Caki2 (cell line): ENCODE measurements at regions not wholly inside any gene's neighbourhood (a gene's known extent, or its start where the extent isn't known, plus 50 kb on each side); places are given as distances from the start of the nearest gene placed in this dataset.
A peak's percentile ranks its signal among the peaks of the same experiment; 100 is the strongest.

Experiments used
- DNase-seq: peaks from one replicate; pipeline ENCODE4 v3.0.0-alpha.2; 2015; ENCODE audit warnings: low read depth
- in situ Hi-C: cut with HindIII; loops from 2 replicates; pipeline ENCODE4 v1.10.0; 2016; ENCODE audit warnings: low sequenced_read_pairs, low pct_unique_long_range_greater_than_20kb, mixed read lengths

DNA sequence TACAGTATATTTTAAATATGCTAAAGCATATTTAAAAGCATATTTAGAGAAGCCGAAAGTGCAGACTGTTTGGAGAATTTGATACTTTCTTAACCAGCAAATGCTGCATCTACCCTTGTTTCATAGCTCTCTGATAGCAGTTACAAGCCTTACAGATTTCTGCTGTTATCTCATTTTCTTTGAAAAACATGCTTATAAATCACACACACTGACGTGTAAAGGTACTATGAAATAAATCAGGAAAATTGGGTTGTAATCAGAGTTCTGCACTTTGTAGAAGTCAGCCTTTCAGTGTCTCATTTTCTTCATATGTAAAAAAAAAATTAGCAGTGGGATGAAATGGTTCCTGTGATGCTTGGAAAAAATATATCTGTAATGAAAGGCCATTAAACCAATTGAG, 1432.4 kb upstream of the ATXN8OS start:
- DNase-seq = no peak

GRCh38 chr13:68667863-68668262, 1437.7 kb upstream of the PCDH9 start:
- in situ Hi-C loops = no loop called here
- DNase-seq = no peak

More for the DNA sequence above, 1432.4 kb upstream of the ATXN8OS start:
- in situ Hi-C loops = no loop called here

DNA sequence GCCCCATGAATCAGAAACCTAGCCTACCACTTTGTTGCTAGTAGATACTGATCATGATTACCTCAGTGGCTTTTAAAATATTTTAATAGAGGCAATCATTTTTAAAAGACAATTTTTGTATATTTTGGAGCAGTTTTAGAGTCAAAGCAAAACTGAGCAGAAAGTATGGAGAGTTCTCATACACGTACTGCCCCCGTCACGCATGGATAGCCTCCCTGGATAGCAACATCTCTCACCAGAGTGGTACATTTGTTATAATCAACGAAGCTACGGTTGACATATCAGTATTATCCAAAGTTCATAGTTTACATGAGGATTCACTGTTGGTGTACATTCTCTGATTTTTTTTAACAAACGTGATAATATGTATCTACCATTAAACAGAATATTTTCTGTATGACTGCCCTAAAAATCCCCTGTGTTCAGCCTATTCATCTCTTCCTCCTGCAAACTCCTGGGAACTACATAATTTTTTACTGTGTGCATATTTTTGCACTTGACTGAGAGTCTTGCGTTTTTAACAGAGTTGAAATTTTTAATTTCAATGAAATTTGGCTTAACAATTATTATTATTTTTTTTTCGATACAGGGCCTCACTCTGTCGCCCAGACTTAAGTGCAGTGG, 1436.8 kb upstream of the PCDH9 start:
- DNase-seq = no peak
- in situ Hi-C loops = no loop called here

- in situ Hi-C loops = no loop called here
- DNase-seq = no peak
Observed at GRCh38 chr13:68645814-68646213, 1415.7 kb upstream of the PCDH9 start.

GRCh38 chr13:68644611-68645010, 1414.5 kb upstream of the PCDH9 start:
- no peak for DNase-seq
- in situ Hi-C loops = no loop called here

DNA sequence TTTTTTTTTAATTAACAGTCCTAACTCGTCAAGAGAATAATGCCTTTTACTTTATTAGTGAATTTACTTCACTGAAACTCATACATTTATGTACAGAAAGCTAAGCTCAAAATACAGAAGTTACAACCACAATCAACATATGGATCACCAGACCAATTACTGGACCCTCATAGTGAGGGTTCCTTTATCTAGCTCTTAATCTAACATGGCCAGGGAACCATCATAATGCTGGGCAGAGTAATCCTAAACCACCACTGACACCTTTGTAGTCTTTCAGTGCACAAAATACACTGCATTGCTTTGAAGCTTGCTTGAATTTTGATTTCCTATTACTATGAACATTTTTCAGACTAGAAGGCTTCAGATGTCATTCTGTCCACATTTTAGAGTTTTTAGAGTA, 1406.6 kb upstream of the PCDH9 start:
- in situ Hi-C loops = no loop called here
- DNase-seq = no peak

DNA sequence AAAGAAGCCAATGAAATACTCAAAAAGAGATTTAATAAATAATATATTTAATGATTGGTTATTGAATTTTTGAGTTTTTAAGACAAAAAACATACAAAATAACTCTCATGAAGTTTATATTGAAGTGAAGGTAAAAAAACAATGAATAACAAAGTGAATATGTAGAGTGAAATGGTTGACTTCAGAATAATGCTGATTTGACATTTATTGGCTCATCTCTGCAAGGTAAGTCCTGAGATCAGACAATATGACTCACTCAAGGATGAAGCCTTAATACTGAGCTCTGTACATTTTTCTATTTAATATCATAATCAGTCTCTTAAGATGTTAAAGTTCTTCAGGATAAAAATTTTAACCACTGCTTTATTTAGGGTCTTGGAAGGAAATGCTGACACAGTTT, 1398.9 kb upstream of the PCDH9 start:
- in situ Hi-C loops = no loop called here
- no peak for DNase-seq

DNA sequence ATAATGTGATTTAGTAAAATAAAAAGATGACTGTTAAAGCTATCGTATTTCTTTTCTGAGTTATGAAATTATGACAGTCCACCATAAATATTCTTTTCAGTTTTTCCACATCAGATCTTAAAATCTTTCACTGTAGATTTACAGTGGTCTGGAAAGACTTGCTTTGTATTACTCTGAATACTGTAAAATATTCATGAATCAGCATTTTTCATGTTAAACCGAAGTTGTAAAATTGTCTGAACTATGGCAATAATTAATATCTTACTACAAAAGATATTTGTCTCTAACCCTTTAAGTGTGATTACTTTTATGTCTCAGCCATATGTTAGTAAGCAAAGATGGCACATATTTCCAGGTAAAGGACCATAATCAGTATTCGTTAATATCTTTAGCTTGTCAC, 1397.2 kb upstream of the PCDH9 start:
- DNase-seq = no peak
- in situ Hi-C loops = no loop called here

- in situ Hi-C loops = no loop called here
- no peak for DNase-seq
Observed at GRCh38 chr13:68616600-68617222, 1386.6 kb upstream of the PCDH9 start.

DNA sequence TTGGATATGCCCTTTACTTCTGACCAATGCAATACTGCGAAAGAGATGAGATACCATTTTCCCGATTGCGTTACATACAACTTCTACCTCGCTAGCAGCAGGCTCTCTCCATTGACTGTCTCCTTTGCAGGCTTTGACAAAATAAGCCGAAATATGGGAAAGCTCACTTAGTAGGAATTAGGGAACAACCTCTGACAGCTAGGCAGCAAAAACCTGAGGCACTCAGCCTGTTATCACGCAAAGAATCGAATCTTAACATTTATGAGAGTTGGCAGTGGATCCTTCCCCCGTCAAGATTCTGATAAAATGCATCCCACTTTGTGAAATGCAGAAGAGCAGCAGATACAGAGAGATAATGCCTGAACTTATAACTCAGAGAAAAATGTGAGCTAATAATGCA, 1379.5 kb upstream of the PCDH9 start:
- in situ Hi-C loops = no loop called here
- DNase-seq = no peak

- in situ Hi-C loops = no loop called here
- DNase-seq = peak; percentile 0
Observed at GRCh38 chr13:68608147-68608546, 1378.0 kb upstream of the PCDH9 start.

- DNase-seq = no peak
- in situ Hi-C loops = no loop called here
Observed at GRCh38 chr13:68597641-68598040, 1367.5 kb upstream of the PCDH9 start.

DNA sequence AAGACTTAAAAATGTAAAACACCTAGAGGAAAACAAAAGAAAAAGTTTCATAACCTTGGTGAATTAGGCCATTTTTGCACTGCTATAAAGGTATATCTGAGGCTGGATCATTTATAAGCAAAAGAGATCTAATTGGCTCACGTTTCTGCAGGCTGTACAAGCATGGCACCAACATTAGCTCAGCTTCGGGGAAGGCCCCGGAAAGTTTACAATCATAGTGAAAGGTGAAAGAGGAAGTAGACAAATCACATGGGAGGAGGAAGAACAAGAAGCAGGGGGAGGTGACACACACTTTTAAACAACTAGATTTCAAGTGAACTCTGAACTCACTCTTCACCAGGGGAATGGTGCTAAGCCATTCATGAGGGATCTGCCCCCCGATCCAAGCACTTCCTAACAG, 1358.5 kb upstream of the PCDH9 start:
- DNase-seq = no peak
- in situ Hi-C loops = no loop called here

DNA sequence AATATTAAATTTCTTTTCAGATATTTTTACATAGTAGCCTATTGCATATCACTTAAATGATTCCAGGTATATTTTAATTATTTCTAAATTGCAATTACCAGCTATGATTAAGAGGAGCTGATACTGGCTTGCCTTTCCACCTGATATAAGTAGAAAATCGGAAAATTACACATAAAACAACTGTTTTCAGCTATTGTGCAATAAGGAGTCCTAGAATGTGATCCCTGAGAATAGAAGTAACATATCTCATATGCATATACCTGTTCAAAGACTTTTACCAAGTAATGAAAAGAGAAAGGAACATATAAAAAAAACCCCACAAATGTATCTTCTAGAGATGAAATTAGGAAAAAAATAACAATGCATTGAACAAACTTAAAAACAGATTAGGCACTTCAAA, 1354.6 kb upstream of the PCDH9 start:
- no peak for DNase-seq
- in situ Hi-C loops = no loop called here

DNA sequence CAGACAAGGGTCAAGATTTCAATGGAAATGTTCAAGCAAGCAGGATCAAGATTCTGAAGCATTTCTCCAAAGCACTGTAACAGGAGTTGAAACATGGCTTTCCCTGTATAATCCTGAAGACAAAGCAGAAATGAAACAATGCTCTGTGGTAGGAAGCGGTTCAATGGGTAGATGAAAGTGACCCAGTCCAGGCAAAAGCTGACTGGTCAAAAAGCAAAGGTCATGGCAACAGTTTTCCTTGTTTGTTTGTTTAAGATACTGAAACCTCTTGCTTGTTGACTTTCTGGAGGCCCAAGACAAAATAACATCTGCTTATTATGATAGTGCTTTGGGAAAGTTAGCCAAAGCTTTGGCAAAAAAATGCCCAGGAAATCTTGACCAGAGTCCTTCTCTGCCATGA, 1343.9 kb upstream of the PCDH9 start:
- in situ Hi-C loops = no loop called here

DNA sequence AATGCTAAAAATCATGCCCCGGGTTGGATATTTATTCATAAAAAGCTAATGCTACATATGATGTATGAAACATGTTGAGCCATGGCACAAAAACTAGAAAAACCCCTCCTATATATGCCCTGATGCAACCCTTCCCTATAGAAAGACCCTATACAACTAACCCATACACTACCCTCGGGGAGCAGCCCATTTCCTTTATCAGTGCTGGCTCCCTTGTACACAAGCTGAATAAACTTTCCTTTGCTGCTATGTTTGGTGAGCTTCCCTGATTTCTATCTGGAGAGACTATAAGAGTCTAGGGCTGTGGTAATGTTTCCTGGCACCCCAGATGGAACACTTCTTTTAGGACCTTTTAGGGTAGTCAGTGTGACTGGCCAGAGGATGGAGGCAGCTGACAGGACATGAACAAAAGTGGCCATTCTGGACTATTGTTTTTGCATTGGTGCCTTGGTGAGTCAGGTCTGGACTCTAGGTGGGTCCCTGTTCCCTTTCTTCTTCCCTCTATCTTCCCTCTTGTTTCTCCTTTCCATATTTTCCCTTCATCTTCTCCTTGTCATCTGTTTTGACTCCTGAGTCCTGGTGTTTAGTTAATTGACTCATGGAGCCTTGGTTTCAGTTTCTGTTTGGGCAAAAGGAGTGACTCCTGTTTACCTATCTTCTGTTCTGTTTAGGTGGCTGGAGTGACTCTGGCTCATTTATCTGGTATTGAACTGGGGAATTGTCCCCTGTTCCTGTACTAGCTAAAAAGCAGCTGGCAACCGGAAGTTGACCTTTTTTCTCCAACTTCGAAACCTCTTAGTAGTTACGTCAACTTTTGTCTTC, 1321.8 kb upstream of the PCDH9 start:
- in situ Hi-C loops = no loop called here
- DNase-seq = peak; percentile 0

More for the DNA sequence above, 1343.9 kb upstream of the PCDH9 start:
- no peak for DNase-seq

DNA sequence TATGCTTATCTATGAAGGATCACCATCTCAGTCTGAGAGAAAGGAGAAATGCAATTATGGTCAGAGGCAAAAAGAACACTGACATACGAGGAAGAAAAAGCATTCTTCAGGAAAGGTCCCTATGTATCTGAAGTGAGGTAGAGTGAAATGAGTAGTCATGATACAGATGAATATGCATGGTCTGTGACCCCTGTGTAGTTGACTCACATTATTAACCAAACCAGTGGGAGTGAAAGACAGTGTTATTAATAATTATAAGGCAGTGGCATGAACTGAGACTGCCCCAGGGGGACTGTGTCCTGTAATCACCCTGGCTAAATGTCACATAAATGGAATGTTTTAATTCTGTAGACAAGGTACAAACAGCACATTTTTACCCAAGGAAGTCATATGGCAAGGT, 1320.2 kb upstream of the PCDH9 start:
- no peak for DNase-seq
- in situ Hi-C loops = no loop called here

- in situ Hi-C loops = no loop called here
- DNase-seq = no peak
Observed at GRCh38 chr13:68540244-68540643, 1310.1 kb upstream of the PCDH9 start.

GRCh38 chr13:68535329-68535728, 1305.2 kb upstream of the PCDH9 start:
- in situ Hi-C loops = no loop called here
- DNase-seq = no peak
